DOHH2 (cell line): ENCODE measurements at regions not wholly inside any gene's neighbourhood (a gene's known extent, or its start where the extent isn't known, plus 50 kb on each side); places are given as distances from the start of the nearest gene placed in this dataset.

ENCODE experiments used
- H3F3A ChIP-seq: fragments of 200-600 bp; sonication (generic), shearing (Covaris generic); 2 replicates; pipeline ENCODE4 v1.6.0; 2016; ENCODE audit warnings: antibody characterized with exemption, mild to moderate bottlenecking; ENCODE audit not compliant: control insufficient read depth, insufficient read depth
- H3K27ac ChIP-seq: fragments of 200-600 bp; sonication (generic); 2 replicates; pipeline ENCODE4 v1.5.1; 2014; ENCODE audit warnings: low read depth, mild to moderate bottlenecking, low read length, moderate library complexity
- H3K27me3 ChIP-seq: fragments of 200-600 bp; sonication (generic); 2 replicates; pipeline ENCODE4 v1.6.1; 2014; ENCODE audit warnings: mild to moderate bottlenecking, low read length, mixed read lengths; ENCODE audit not compliant: control insufficient read depth
- H3K36me3 ChIP-seq: fragments of 200-600 bp; sonication (generic); 2 replicates; pipeline ENCODE4 v1.6.1; 2014; ENCODE audit warnings: mild to moderate bottlenecking, low read length, moderate library complexity, mixed read lengths; ENCODE audit not compliant: control insufficient read depth
- H3K4me1 ChIP-seq: fragments of 200-600 bp; sonication (generic); 2 replicates; pipeline ENCODE4 v1.6.1; 2014; ENCODE audit warnings: mild to moderate bottlenecking, low read length, mixed read lengths; ENCODE audit not compliant: control insufficient read depth
- H3K4me2 ChIP-seq: fragments of 200-600 bp; sonication (generic); 2 replicates; pipeline ENCODE4 v1.6.0; 2014; ENCODE audit warnings: mild to moderate bottlenecking, low read length, moderate library complexity
- H3K4me3 ChIP-seq: fragments of 200-600 bp; sonication (generic); 2 replicates; pipeline ENCODE4 v1.5.1; 2014; ENCODE audit warnings: mild to moderate bottlenecking, low read length, mixed read lengths
- H3K79me2 ChIP-seq: fragments of 200-600 bp; sonication (generic); 2 replicates; pipeline ENCODE4 v1.6.1; 2014; ENCODE audit warnings: mild to moderate bottlenecking, low read length, mixed read lengths; ENCODE audit not compliant: control insufficient read depth
- H3K9me2 ChIP-seq: fragments of 200-600 bp; sonication (generic); replicated peaks from 2 replicates; pipeline ENCODE4 v1.6.1; 2014; ENCODE audit warnings: mild to moderate bottlenecking, low read length, mixed read lengths; ENCODE audit not compliant: control insufficient read depth
- H3K9me3 ChIP-seq: fragments of 200-600 bp; sonication (generic); 2 replicates; pipeline ENCODE4 v1.6.1; 2014; ENCODE audit warnings: antibody characterized with exemption, low read length, mixed read lengths; ENCODE audit not compliant: control insufficient read depth, insufficient read depth
- H4K20me1 ChIP-seq: fragments of 200-600 bp; sonication (generic); 2 replicates; pipeline ENCODE4 v1.6.0; 2014; ENCODE audit warnings: low read depth, mild to moderate bottlenecking, antibody characterized with exemption, low read length, moderate library complexity; ENCODE audit not compliant: control insufficient read depth, insufficient read depth
- CTCF ChIP-seq: fragments of 200-600 bp; sonication (generic); IDR thresholded peaks from one replicate; pipeline ENCODE4 v1.5.1; 2014; ENCODE audit warnings: antibody characterized with exemption, mild to moderate bottlenecking, low read depth, low read length; ENCODE audit not compliant: poor library complexity, severe bottlenecking
- EZH2phosphoT487 ChIP-seq: fragments of 200-600 bp; sonication (generic); IDR thresholded peaks from 2 replicates; pipeline ENCODE4 v1.6.1; 2017; ENCODE audit warnings: borderline replicate concordance, mild to moderate bottlenecking, antibody characterized with exemption, low read length, moderate library complexity, mixed read lengths

- Histone ChIP-seq H3K4me1 (no peaks in the 10 kb centered on the region), H4K20me1 (no peaks in the 10 kb centered on the region), H3F3A (no peaks in the 10 kb centered on the region), H3K27me3 (no peaks in the 10 kb centered on the region), H3K9me3 (no peaks in the 10 kb centered on the region), H3K9me2 (no peaks in the 10 kb centered on the region), H3K79me2 (no peaks in the 10 kb centered on the region), H3K27ac (no peak overlapping the region), H3K4me3 (no peak overlapping the region), H3K4me2 (no peak overlapping the region), H3K36me3 (no peaks in the 10 kb centered on the region)
- TF ChIP-seq CTCF (no peak), EZH2phosphoT487 (no peak)
These were observed 105.5 kb upstream of the MAP1LC3B2 start for GRCh38 chr12:116453631-116454030.

- H4K20me1 ChIP-seq: no peaks in the 10 kb centered on the region
These were observed 105.1 kb upstream of the MAP1LC3B2 start for GRCh38 chr12:116454076-116454475.

DNA sequence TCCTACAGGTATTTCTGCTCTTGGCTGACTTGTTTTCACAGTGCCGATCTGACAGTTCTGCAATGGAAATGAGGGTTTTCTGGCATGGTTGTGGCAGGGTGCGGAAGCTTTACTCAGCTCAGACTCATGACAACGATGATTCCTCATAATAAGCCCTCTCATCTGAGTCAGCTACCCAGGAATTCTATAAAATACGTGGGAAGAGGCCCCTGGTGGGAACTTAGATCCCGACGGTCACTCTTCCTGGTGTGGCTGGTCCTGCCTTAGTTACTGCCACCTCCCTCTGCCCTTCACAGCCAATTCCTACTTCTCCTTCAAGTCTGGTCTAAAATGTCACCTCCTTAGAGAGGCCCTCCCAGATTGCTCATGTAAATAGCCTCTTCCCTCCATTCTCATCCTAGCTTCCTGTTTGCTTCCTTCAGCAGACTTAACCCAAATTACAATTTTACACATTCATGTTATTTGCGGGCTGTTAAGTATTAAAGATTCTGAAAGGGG, 104.2 kb upstream of the MAP1LC3B2 start:
- no peaks in the 10 kb centered on the region for H3K79me2 ChIP-seq
- no peaks in the 10 kb centered on the region for H3K27me3 ChIP-seq
- H3K36me3 ChIP-seq: no peaks in the 10 kb centered on the region
- no peaks in the 10 kb centered on the region for H3F3A ChIP-seq
- H3K4me3 ChIP-seq: no peak overlapping the region
- no peak overlapping the region for H3K27ac ChIP-seq
- no peaks in the 10 kb centered on the region for H3K9me2 ChIP-seq
- TF ChIP-seq CTCF (no peak), EZH2phosphoT487 (no peak)
- no peaks in the 10 kb centered on the region for H3K4me1 ChIP-seq
- H3K9me3 ChIP-seq: no peaks in the 10 kb centered on the region
- H3K4me2 ChIP-seq: no peak overlapping the region
- H4K20me1 ChIP-seq: no peaks in the 10 kb centered on the region

More at GRCh38 chr12:116454076-116454475, 105.1 kb upstream of the MAP1LC3B2 start:
- H3K9me3 ChIP-seq: no peaks in the 10 kb centered on the region
- no peaks in the 10 kb centered on the region for H3F3A ChIP-seq
- no peak overlapping the region for H3K4me2 ChIP-seq
- H3K9me2 ChIP-seq: no peaks in the 10 kb centered on the region
- no peaks in the 10 kb centered on the region for H3K36me3 ChIP-seq
- H3K27ac ChIP-seq: no peak overlapping the region
- H3K79me2 ChIP-seq: no peaks in the 10 kb centered on the region
- H3K4me3 ChIP-seq: no peak overlapping the region
- no peaks in the 10 kb centered on the region for H3K27me3 ChIP-seq
- H3K4me1 ChIP-seq: no peaks in the 10 kb centered on the region
- TF ChIP-seq CTCF: no peak
- no peak for TF ChIP-seq EZH2phosphoT487
